ENCODE measurements at regions not wholly inside any gene's neighbourhood (a gene's known extent, or its start where the extent isn't known, plus 50 kb on each side); places are given as distances from the start of the nearest gene placed in this dataset.

- TF ChIP-seq EZH2 (IDR thresholded peaks at IDR 0.05) (no peak), CTCF (IDR thresholded peaks at IDR 0.05) (no peak), EZH2phosphoT487 (IDR thresholded peaks at IDR 0.05) (no peak)
Observed at GRCh38 chr1:215416497-215416896, 150.6 kb upstream of the KCTD3 start.
